Pons (tissue), 1 donor: ENCODE measurements at regions not wholly inside any gene's neighbourhood (a gene's known extent, or its start where the extent isn't known, plus 50 kb on each side); places are given as distances from the start of the nearest gene placed in this dataset.
A peak's percentile ranks its signal among the peaks of the same experiment; 100 is the strongest.
"Not testable (repeated sequence)": the region's sequence is repeated elsewhere in the genome, so short reads cannot be mapped to it uniquely, and the experiment has no call there.

ENCODE experiments used
- DNase-seq: peaks from one replicate; pipeline ENCODE4 v3.0.0-alpha.2; 2016; ENCODE audit warnings: low spot score

GRCh38 chr6:79392094-79392493 is 145.1 kb downstream of the LCA5 start:
- no peak for DNase-seq

GRCh38 chr6:79391480-79391879 is 145.8 kb downstream of the LCA5 start:
- no peak for DNase-seq

DNA sequence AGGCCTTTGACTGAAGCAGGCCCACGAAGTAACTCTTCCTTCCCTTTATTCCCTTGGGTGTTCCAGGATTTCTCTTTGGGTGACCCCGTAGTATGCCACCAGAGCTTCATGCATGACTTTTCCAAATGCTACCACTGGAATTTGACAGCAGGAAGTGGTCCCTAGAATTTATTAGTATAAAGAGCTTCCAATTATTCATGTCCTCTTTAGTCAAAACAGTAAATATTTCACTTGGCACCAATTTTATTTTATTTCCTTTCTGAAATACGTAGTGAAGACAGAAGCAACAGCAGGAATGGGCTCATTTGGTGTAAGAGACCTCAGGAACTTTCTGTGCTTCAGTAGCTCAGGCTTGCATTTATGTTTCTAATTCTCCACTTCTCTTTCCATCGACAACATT is 151.3 kb downstream of the LCA5 start:
- peak; percentile 15 for DNase-seq

- no peak for DNase-seq
Measured at GRCh38 chr6:79385333-79385732, 150.9 kb upstream of the HMGN3 start.

DNA sequence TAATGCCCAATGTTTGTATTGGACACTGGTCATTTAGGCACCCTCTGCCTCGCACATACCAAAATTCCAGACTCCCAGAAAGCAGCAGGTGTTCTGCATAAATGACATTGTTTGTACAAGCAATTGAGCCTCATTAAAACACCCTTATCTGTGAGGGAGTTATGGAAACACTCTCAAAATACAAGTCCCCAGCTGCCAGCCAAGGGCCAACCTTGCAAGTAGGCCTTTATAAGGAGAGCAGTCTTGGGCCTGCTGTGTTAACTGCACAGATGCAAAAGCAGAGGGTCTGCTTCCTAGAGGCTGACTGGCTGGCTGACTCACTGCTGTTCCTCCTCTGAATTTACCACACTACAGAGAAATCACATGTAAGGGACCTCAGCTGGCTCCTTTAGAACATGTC is 150.4 kb upstream of the HMGN3 start:
- no peak for DNase-seq

GRCh38 chr6:79378957-79379356 is 144.5 kb upstream of the HMGN3 start:
- no peak for DNase-seq

DNA sequence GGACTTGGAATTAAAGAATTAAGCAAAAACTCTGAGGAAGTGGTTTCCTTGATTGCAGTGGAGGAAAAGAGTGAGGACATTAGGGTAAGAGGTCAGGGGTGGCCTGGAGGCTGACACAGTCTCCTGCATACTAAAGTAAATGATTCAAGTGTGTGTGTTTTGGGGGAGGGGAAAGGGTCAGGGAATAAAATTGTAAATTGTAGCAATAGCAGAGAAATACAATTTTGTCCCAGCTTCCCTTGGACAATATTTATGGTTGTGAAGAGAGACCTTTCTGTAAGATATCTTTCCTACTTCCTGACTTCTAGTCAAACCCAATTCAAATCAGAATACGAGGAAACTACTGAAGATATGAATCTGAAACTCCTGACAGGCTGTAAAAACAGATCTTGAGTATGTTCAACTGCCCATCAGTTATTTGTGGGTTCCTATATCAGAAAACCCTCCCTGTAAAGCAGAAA is 143.4 kb upstream of the HMGN3 start:
- no peak for DNase-seq

DNA sequence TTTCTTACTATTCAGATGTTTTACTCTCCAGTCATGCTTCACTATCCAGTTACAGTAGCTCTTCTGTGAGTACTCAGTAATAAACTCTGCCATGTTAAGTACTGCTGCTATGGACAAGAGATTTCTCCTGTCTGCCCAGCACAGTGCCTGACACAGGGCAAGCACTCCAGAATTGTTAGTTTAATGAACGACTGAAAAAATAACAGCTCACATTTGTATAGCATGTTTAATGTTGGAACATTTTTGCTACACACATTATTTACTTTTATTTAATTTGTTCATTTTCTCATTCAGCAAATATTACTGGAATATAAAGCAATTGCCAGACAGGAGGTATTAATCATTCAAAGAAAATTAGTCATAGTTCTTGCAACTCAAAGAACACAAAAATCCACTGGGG is 142.6 kb upstream of the HMGN3 start:
- DNase-seq: no peak

- DNase-seq: no peak
Measured at GRCh38 chr6:79375635-79376337, 141.3 kb upstream of the HMGN3 start.

- no peak for DNase-seq
Measured at GRCh38 chr6:79374308-79374707, 139.8 kb upstream of the HMGN3 start.

DNA sequence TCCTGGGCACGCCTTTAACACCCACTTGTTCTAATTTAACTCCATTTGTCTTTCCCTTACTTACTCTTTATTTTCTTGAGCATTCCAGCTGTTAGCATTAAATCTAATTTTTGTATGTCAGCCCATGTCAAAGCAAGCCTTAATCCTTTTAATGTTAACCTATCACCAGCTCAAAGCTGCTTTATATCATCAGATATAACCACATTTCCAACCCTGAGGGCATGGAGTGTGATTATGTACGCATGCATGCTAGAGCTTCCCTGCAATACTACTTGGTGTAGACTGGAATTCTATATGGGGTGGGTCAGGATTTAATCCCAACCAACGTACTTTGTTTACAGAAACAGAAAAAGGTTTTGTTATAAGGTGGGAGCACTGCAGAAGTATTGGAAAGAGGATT is 139.4 kb upstream of the HMGN3 start:
- DNase-seq: no peak

DNA sequence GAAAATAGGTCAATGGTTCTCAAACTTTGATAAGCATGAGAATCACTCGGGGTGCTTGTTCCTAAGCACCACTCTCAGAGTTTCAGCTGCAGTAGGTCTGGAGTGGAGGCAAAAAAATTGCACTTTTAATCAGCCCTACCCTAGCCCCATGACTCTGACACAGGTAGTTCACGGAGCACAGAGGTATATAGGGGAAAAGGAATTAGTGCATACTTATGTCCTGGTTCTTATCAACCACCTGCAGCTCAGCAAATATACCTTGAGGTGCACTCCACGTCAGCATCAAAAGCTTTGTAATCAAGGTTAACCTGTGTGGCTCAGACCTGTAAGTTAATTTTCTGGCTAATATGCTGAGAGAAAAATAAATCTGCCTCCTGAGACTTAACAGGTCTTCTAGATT is 138.8 kb upstream of the HMGN3 start:
- no peak for DNase-seq

DNA sequence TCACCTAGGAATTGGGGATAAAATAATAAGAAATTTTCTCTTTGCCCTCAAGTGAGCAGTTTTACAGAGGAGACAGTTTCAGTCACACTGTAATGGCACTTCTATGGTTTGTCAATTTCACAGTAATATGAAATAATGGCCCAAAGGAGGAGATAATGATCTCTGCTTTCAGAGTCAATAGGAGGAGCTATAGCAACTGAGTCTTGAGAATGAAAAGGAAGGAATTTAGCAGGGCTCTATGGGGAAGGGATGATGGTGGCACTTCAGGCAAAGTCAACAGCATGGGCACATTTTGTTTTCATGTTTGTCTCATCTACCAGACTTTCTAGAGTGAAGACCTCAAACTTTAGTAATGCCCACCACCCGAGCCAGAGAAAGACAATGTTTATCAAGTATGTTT is 138.3 kb upstream of the HMGN3 start:
- DNase-seq: no peak

- DNase-seq: no peak
Measured at GRCh38 chr6:79369026-79369425, 134.5 kb upstream of the HMGN3 start.

DNA sequence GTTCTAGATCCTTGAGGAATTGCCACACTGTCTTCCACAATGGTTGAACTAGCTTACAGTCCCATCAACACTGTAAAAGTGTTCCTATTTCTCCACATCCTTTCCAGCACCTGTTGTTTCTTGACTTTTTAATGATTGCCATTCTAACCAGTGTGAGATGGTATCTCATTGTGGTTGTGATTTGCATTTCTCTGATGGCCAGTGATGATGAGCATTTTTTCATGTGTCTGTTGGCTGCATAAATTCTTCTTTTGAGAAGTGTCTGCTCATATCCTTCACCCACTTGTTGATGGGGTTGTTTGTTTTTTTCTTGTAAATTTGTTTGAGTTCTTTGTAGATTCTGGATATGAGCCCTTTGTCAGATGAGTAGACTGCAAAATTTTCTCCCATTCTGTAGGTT is 129.0 kb upstream of the HMGN3 start:
- DNase-seq: not testable (repeated sequence)

- not testable (repeated sequence) for DNase-seq
Measured at GRCh38 chr6:79361074-79361473, 126.6 kb upstream of the HMGN3 start.

DNA sequence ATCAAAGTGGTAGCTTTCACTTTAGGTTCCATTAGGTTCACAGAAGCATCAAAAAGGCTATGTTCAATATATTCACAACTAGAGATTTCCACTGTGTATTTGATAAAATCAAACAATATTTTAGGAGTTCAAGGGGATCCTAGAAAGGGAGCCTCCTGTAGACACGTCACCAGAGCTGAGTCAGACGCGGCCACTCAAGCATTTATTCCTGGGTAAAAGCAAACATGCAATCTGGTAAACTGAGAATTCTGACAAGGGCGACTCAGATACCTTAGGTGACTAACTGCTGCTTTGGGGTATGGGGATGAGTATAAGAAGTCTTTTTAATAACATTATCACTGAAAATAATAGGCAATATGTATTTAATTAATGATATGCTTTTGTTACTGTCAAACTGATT is 118.7 kb upstream of the HMGN3 start:
- DNase-seq: no peak

GRCh38 chr6:79338493-79338892 is 104.0 kb upstream of the HMGN3 start:
- DNase-seq: no peak

DNA sequence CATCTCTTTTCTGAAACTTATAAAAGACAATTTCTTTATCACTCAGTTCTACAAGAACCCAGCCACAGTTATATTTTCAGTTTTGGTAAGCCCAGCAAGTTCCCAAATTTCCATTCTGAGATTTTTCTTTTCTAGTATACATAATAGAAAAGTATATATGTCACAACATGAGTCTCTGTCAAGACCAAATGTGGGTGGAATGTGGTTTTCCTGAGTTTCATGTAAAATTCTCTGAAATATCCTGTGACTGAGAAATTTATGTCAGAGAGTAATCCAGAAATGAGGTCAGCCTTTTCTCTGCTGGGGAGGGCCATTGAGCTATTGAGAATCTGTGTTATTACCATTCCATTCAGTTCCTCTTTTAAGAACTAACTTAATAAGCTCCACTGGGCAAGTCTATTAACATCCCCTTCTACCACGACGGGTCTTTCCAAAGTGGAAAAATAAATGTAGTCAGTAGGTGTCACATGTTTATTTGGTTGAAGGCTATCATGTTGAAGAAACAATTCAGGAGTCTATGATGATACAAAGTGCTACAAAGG is 100.7 kb upstream of the HMGN3 start:
- no peak for DNase-seq

DNA sequence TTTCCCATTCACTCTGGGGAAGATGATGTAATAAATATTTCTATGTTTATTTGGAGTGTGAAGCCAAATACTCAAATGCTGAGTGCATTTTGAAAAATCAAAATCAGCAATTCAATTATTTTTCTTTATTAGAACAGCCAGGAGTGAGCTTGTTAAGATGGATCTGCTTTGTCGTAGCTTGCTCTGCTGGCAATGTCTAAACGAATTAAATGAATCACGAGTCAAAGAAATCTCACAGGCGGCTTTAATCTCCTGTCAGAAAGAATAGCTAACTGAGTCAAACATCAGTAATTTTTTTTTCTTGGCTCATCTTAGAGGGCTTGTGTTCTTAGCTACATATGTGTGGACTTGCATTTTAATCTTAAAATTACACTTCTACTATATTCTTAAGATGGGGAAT is 100.2 kb upstream of the HMGN3 start:
- no peak for DNase-seq

DNA sequence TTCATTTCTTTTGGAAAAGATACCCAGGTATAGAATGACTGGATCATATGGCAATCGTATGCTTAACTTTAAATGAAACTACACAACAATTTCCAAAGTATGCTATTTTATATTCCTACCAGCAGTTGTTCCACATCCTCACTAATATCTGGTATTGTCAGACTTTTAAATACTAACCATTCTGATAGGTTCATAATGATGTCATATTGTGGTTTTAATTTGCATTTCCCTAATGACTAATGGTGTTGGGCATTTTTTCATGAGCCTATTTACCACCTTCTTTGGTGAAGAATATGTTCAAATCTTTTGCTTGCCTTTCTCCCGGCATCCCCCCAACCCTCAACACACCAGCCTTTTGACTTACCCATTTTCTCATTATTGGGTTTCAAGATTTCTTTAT is 96.2 kb upstream of the HMGN3 start:
- DNase-seq: no peak

GRCh38 chr6:79313254-79313653 is 78.8 kb upstream of the HMGN3 start:
- no peak for DNase-seq

DNA sequence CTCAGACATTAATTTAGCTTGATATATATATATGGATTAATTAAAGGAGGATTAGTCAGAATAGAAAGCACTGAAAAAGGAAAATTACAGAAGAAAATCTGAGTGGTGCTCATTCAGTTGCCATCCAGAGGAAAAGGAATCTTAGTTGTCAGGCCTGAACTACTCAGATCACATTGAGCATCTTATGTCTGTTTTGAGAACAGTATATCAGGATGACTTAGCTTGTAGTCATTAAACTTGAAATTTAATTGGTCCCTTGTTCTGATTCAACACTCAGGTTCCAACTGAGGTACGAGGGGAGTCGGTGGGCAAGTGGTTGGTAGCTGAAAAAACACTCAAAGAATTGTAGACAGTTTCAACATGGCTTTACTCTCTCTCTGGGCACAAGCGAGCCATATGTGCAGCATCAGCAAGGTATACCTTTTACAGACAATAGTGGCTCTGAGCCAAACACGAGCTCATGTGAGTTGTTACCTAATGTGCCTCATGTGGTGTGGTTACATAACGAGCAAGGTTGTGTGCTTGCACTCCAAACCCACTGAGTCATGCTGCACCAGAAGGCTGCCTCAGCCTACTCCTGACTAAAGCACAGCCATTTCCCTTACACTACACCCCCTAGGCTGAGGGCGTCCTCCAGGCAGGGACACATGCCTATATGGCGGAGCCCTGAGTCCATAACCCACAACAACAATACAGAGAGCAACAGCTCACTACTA is 73.0 kb upstream of the HMGN3 start:
- DNase-seq: no peak

GRCh38 chr6:79305020-79305419 is 70.5 kb upstream of the HMGN3 start:
- DNase-seq: no peak
